Medulla oblongata (tissue), 1 donor: ENCODE measurements at regions not wholly inside any gene's neighbourhood (a gene's known extent, or its start where the extent isn't known, plus 50 kb on each side); places are given as distances from the start of the nearest gene placed in this dataset.
"Not testable (repeated sequence)": the region's sequence is repeated elsewhere in the genome, so short reads cannot be mapped to it uniquely, and the experiment has no call there.

ENCODE experiments used
- DNase-seq: peaks from one replicate; pipeline ENCODE4 v3.0.0-alpha.2; 2015; ENCODE audit errors: extremely low spot score

DNA sequence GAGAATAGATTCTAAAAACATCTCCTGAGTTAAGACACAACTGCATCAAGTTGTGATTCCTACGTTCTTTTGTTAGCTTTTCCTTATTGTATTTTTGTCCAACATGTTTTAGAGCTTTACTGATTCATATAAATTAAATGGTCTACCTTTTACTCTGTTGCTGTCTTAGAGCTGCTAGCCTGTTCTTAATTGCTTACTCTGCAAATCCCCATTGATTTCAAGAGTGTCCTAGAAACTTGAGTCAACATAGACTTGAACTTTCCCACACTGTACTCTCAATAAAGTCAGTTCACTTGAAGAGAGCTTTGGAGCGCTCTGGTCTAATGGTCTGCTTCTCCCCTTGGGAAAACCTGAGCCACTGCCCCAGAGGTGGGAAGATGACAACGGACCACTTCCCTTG lies 343.9 kb downstream of the CCER1 start:
- no peak for DNase-seq

DNA sequence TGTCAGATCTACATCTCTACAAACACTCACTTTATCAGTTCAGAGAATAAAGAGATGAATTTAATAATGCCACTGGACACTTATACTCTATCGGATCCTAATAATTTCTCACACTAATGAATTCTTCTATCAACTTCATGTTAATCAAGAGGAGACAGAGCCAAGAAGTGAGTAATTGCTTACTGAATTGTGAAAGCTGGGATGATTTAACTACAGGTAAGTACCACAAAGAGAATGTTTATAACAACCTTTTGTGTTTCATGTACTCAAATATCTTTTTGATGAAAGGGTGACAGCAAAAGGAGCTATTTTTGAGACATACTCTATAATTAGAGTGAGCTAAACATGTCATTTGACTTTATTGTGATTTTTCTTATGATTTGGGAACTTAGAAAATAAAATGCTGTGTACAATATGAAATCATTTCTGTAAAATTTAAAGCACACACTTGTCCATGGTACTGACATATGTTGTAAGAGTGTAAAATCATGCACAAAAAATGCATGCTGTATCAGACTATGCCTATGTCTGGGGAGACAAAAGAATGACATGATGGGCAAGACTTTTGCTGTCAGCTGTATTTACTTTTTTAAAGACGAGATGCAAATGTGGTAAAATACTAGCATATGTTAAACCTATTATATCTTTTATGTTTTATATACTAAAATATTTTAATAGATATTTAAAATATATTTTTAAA lies 361.2 kb downstream of the CCER1 start:
- DNase-seq: no peak

DNA sequence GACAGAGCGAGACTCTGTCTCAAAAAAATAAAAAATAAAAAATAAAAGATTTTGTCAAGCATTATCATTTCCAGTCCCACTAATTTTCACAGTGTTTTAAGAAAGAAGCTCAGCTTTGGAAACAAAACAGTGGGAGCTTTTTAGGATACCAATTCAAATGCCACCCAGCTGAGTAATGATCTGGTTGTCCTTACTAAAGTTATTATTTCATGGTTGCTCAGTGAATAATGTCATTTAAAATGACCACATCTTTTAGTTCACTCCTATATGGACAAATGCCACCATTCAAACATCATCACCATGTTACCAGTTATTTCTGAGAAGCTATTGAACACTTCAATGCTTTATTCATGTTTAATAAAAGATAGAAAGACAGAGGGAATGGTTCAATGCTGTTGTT lies 365.0 kb downstream of the CCER1 start:
- no peak for DNase-seq

DNA sequence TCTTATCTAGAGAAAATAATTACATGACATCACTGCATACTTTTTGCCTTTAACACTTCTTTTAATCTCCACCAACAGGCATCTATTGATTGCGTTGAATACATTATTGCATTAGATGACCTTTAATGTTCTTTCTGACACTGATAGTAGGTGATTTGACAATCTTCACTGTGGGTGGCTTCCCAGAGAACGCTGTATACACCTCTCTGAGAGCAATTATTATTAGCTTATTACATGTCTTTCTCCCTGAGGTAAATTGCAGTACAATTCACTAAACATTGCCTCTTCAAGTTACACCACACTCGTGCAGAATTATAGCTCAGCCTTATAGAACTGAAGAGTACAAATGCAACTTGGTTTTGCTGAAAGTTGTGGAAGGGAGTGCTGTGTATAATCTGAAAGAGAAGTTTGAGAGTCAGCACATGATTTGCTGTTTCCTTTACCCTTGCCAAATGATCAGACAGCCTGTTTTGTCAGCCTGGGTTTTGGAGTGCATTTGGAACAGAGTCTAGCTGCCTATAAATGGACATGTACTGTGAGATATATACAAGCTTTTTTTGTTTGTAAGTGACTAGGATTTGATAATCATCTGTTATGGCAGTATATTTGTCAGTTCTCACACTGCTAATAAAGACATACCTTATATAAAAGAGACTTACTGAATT lies 369.2 kb downstream of the CCER1 start:
- DNase-seq: no peak

DNA sequence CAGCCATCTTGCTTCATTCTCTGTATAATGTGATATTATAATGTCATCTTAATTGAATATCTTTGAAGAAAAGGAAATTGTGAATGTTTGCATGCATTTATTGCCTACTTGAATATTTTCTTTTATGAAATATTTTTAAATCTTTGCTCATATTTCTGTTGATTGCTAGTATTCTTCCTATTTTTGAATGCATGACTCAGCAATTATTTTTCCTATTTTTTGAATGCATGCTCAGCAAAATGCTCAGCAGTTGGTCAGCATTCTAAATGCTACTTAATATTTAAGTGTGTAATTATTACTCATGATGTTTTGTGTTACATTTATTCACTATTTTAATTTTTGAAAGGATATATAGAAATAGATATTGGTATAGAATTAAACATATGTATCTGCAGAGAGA lies 378.3 kb downstream of the CCER1 start:
- no peak for DNase-seq

DNA sequence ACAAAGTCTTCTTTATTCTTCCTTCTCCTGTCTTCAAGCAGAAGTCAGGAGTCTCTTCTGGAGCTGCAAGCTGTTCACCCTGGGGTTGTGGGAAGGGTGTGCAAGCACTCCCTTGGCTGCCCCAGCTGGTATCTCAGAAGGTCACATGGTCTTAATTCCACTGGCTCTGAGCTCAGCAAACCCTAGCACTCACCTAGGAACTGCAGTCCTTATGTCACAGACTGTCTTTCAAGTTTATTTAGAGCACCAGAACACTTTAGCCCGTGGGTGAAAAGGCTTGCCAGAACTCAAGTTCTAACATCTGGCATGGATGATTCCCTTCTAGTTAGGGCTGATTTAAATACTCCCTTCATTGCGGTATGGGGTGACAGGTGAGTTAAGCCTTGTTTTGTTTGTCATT lies 379.0 kb downstream of the CCER1 start:
- DNase-seq: no peak

DNA sequence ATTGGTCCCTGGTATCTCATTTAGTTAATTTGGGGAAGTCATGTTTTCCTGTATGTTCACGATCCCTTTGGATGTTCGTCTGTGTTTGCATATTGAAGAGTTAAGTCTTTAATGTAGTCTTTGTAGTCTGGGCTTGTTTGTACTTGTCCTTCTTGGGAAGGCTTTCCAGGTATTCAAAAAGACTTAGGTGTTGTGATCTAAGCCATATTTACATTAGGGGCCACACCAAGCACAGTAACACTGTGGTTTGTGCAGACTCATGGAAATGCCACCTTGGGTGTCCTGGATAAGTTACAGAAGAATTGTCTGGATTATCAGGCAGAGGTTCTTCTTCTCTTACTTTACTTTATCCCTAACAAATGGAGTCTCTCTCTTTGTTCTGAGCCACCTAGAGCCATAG lies 380.3 kb downstream of the CCER1 start:
- DNase-seq: no peak

DNA sequence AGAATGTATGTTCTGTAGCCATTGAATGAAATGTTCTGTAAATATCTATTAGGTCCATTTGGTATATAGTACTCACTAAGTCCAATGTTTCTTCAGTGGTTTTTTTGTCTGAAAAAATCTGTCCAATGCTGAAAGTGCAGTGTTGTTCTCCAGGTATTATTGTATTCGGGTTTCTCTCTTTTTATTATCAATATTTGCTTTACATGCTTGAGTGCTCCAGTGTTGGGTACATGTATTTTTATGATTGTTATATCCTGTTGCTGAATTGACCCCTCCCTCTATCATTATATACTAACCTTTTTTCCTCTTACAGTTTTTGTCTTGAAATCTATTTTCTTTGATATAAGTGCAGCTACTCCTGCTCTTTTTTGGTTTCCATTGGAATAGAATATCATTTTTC lies 382.2 kb downstream of the CCER1 start:
- no peak for DNase-seq

DNA sequence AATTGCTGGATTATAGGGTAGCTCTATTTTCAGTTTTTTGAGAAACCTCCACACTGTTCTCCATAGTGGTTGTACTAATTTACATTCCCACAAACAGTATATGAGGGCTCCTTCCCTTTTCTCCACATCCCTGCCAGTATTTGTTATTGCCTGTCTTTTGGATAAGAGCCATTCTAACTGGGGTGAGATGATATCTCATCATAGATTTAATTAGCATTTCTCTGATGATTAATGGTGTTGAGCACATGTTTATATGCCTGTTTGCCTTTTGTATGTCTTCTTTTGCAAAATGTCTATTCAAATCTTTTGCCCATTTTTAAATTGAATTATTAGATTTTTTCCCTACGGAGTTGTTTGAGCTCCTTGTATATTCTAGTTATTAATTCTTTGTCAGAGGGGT lies 385.3 kb downstream of the CCER1 start:
- no peak for DNase-seq

DNA sequence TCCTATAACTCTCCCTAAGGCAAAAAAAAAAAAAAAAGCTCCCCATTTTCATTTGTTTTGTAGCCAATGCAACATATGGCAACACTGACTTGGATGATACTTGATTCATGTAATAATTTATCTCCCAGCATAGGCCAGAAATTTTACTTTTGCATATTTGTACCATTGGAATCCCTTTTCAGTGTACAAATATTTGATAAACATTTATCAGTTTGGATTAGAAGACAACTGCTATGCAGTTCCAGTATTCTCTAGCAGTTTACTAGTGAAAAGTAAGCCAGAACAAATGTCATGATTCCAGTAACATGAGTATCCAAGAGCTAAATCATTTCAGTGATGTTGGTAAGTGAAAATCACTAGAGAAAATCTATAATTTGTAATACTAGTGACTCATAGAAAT lies 392.3 kb downstream of the CCER1 start:
- DNase-seq: no peak

DNA sequence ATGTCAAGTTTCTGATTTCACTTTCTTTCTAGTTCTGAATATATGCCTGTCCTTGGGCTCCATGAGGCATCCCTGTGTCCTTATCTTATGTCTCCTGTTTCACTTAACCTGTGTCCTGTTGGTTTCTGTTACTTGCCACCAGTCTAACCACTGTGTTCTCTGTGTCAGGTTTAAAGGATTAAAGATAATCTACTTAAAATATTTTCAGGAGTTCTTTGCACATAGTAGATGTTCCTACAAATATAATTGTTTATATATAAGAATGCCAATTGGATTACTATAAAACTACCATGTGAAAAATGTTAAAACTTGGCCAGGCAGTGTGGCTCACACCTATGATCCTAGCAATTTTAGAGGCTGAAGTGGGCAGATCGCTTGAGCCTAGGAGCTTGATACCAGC lies 406.4 kb downstream of the CCER1 start:
- no peak for DNase-seq

DNA sequence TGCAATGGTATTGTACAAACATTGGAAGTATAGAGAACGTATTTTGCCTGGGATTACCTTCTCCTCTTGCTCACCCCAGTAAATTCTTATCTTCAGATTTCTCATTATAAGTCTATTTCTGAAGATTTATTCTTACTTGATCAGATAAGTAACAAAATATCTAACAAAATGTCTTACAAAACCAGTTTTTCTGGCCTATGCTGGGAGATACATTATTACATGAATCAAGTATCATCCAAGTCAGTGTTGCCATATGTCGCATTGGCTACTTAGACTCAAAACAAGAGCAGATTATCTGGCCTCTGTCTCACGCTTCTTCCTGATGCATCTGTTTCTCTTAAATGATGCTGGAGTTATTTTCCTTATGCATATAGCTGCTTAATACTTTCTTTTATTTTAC lies 408.5 kb downstream of the CCER1 start:
- no peak for DNase-seq

DNA sequence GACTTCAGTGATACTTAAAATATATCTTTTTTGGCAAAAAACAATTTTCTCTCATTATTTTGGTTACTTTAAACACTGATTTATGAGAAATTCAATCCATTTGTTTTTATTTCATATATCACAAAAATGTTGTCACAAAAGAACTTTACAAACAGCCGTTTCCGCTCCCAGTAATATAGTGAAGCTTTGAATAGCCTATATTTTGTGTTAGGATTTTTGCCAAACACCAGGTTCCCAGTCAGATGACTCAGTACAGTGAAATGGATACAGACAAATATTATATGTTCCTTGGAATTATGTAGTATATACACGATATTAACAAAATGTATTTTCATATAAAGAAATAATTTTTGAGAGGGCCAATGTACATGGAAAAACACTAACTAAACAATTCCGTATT lies 411.1 kb downstream of the CCER1 start:
- DNase-seq: no peak

DNA sequence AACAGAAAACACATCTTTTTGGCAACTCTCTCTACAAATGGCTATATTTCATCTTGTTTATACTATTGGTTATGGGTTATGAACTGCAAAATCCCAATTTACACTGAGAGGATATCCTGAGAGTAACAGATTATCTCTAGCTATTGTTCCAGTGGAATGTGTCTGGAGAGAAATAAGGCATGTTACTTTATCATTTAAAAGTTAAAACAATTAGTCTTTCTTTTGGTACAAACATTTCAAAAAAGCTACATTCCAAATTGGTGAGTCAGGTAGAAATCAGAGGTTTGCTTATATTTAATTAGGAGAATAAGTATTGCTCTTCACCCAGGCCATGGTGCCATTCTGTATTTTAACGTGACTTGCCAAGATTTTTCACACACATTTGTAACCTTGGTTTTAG lies 411.6 kb downstream of the CCER1 start:
- no peak for DNase-seq

DNA sequence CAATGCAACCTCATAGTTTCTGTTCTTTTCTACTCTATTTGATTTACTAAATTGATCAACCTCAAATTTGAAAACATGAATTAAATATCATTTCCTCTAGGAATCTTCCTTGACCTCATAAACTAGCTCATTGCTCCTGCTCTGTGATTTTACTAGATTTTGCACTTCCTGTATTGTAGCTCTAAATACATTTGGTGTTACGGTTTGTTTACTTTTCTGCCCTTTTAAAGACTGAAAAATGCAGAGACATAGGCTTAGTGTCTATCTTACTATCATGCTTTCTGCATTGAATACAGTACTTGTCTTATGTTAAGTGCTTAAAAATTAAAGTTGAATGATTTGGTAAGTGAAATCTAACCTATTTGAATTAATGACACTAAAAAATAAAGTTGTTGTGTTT lies 412.1 kb downstream of the CCER1 start:
- not testable (repeated sequence) for DNase-seq

DNA sequence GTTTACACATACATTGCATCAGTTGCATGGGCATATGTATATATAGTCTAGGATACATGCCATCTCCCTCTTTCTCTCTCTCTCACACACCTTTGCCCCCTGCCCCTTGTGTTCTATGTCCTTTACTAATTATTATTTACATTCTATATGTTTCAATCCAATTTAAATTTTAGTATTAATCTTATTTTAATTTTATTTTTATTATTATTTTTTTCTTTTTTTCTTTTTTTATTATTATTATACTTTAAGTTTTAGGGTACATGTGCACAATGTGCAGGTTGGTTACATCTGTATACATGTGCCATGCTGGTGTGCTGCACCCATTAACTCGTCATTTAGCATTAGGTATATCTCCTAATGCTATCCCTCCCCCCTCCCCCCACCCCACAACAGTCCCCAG lies 421.1 kb downstream of the CCER1 start:
- not testable (repeated sequence) for DNase-seq

DNA sequence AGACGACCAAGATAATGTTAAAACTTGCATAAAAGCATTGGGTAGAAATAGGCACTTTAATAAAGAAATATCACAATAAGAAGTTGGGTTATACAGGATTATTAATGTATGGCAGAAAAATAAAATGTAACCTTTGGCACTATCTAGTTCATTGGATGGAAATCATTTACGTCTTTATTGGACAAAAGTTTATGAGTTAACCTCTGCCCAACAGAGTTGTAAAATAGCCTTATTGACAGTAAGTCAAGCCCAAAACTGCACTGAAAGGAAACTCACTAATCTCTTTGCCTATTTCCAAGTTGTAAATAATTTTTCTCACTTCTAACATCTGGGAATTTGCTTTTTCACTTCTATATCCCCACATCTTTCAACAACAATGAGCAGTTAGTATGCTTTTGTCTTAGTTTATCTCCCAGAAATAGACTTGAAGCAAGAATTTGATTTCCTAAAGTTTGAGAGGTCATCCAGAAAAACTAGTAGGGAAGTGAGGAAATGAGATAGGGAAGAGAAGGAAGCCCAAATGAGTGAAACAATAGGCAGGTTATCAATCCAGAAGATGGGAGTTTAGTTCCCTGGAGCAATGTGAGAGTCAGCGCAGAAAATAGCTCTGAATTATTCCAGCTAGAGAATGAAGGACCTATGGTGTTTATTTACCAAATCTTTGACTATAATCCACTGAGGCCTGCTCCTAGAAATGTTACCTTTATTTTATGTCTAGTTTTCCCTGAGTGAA lies 434.8 kb downstream of the CCER1 start:
- DNase-seq: no peak

DNA sequence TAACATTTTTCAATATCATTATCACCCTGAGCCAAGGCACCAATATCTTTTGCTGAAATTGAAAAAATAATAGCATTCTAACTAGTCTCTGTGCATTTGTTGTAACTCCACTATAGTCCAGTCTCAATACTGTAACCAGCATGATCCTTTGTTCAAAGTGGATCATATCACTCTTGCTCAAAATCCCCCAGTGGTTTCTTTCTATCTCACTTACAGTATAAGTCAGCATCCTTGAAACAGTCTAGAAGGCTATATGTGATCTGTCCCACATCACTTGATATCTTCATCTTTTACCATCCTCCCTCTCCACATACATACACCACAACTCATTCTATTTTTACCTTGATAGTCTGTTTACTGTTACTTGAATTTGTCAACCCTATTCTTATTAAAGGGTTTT lies 435.7 kb downstream of the CCER1 start:
- DNase-seq: no peak

DNA sequence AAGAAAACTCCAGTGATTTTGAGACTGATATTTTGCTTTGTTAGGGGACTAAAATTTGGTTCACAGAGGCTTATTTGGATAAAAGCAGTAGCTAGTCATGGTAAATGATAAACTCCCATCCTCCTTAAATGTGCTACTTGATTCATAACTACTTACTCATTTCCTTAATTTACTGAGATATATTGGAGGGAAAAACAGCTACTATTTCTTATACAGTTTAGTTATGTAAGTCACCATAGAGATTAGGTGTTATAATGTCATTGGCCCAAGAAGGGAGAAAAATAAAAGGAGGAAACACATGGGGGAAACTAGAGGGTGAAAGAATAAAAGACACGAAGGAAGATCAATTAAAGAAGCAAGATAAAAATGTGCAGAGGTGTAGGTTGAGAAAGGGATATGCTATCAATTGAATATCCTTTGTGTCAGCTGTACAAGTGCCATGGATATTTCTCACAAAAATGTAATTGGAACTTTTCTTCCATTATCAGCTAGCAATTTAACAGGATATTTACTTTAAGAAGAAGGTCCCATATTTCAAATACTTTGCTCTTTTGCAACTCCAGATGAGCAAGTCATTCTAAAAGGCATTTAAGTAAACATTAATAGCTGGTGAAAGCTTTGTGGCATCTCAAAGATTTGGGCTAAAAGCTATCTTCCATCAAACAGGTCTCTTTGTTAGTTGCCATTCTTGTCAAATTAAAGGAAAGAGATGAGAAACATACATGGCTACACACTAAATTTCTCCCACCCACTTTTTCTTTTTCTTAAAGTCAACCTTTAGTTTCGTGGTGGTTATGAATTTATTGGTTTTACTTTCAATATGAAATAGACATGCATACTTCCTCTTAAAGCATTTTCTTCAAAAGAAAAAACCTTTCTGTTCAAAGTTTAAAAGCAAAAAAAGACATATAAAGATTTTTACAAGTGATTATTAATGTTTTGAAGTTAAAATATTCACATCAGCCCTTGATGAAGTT lies 439.5 kb downstream of the CCER1 start:
- no peak for DNase-seq

DNA sequence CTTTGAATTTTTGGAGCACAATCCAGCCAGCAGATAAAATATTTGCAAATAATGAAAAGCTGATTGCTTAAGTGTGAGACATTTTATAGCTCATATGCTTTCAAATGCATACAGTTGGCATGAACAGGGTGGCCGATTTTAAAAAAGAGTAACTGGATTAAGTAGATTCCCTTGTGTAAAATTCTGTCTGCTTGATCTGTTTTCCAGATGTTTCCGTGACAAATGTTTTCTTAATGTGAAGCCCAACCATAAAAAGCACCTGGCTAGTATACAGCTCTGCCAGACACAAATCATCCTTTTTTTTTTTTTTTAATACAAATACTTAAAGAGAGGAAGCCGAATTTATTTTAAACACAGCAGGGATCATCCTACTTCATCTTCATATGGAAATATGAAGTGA lies 440.7 kb downstream of the CCER1 start:
- no peak for DNase-seq

DNA sequence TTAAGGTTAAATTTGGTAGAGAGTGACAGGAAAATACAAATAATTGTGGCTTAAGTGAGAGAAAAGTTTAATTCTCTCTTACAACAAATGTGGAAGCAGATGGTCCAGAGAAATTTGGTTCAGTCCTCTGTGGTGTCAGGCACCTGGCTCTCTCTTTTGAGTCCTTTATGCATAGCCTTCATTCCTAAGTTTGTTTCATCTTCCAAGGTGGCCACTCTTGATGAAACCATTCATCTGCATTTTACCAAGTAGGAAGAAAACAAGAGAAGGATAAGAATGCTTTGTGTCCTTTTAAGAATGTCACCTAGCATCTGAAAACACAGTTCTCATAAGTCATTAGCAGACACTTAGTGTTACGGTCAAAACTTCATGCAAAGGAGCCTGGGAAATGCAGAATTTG lies 442.5 kb downstream of the CCER1 start:
- no peak for DNase-seq

DNA sequence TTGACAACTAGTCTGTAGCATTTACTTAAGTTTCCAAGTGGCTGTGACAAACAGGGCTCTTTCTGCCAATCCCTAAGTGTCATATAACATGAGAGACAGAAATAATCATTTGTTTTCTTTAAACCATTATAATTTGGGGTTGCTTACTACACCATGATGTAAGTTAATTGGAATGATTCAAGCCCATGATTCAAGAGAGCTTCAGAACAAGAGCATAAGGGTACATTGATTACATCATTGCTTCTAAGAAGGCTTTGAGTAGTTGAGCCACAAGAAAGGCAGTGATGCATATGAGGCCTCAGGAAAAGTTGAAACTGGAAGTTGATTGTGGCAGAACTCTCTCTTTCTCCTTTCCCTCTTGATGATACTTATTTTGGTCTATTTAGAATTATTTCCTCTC lies 444.0 kb downstream of the CCER1 start:
- DNase-seq: no peak
